ENCODE measurements at regions not wholly inside any gene's neighbourhood (a gene's known extent, or its start where the extent isn't known, plus 50 kb on each side); places are given as distances from the start of the nearest gene placed in this dataset.
A peak's percentile ranks its signal among the peaks of the same experiment; 100 is the strongest.

- DNase-seq, result no peak
Observed at GRCh38 chr14:65187421-65188049, 85.2 kb upstream of the MAX start.

GRCh38 chr14:65190312-65190711 lies 88.0 kb upstream of the MAX start:
- DNase-seq, result no peak

- DNase-seq, result no peak
Observed at GRCh38 chr14:65191716-65192115, 89.4 kb upstream of the MAX start.

GRCh38 chr14:65192686-65193085 lies 90.4 kb upstream of the MAX start:
- no peak for DNase-seq

GRCh38 chr14:65193916-65194590 lies 91.7 kb upstream of the MAX start:
- DNase-seq, result no peak

GRCh38 chr14:65195042-65195719 lies 92.9 kb upstream of the MAX start:
- no peak for DNase-seq

- DNase-seq, result no peak
Observed at GRCh38 chr14:65198346-65198745, 96.0 kb upstream of the MAX start.

- DNase-seq, result no peak
Observed at GRCh38 chr14:65200454-65200853, 98.1 kb upstream of the MAX start.

GRCh38 chr14:65203574-65203973 lies 101.3 kb upstream of the MAX start:
- DNase-seq, result no peak

GRCh38 chr14:65204056-65204455 lies 101.7 kb upstream of the MAX start:
- no peak for DNase-seq

GRCh38 chr14:65206078-65206447 lies 103.7 kb upstream of the MAX start:
- DNase-seq, result no peak

- DNase-seq, result no peak
Observed at GRCh38 chr14:65206448-65207096, 104.3 kb upstream of the MAX start.

GRCh38 chr14:65208548-65208947 lies 106.2 kb upstream of the MAX start:
- no peak for DNase-seq

GRCh38 chr14:65210118-65210821 lies 108.0 kb upstream of the MAX start:
- no peak for DNase-seq

GRCh38 chr14:65210822-65211182 lies 108.5 kb upstream of the MAX start:
- no peak for DNase-seq

- no peak for DNase-seq
Observed at GRCh38 chr14:65211341-65211987, 109.1 kb upstream of the MAX start.

- DNase-seq, result no peak
Observed at GRCh38 chr14:65213316-65213715, 111.0 kb upstream of the MAX start.

GRCh38 chr14:65214741-65215140 lies 112.4 kb upstream of the MAX start:
- no peak for DNase-seq

- DNase-seq, result no peak
Observed at GRCh38 chr14:65219353-65219752, 117.0 kb upstream of the MAX start.

GRCh38 chr14:65222440-65222858 lies 120.1 kb upstream of the MAX start:
- DNase-seq, result peak; percentile 82

GRCh38 chr14:65223636-65224035 lies 121.3 kb upstream of the MAX start:
- DNase-seq, result peak; percentile 71

- no peak for DNase-seq
Observed at GRCh38 chr14:65224799-65225198, 122.5 kb upstream of the MAX start.
